GM19023 (cell line): ENCODE measurements at regions not wholly inside any gene's neighbourhood (a gene's known extent, or its start where the extent isn't known, plus 50 kb on each side); places are given as distances from the start of the nearest gene placed in this dataset.

ENCODE experiments used
- ATAC-seq: cut with Tn5 transposase; IDR thresholded peaks from one replicate; pipeline ENCODE4 v1.9.1; 2021; ENCODE audit warnings: mild to moderate bottlenecking, moderate library complexity; ENCODE audit not compliant: unreplicated experiment

- ATAC-seq, result no peak
Observed at GRCh38 chr10:21175797-21176196, 278.7 kb upstream of the NEBL start.

GRCh38 chr10:21174715-21175495, 277.8 kb upstream of the NEBL start:
- ATAC-seq, result no peak

GRCh38 chr10:21173802-21174714, 276.9 kb upstream of the NEBL start:
- ATAC-seq, result no peak

GRCh38 chr10:21172930-21173801, 276.1 kb upstream of the NEBL start:
- ATAC-seq, result no peak

GRCh38 chr10:21172542-21172929, 275.4 kb upstream of the NEBL start:
- ATAC-seq, result no peak

- ATAC-seq, result no peak
Observed at GRCh38 chr10:21171936-21172541, 274.9 kb upstream of the NEBL start.

- no peak for ATAC-seq
Observed at GRCh38 chr10:21171197-21171935, 274.3 kb upstream of the NEBL start.

GRCh38 chr10:21170216-21170615, 273.1 kb upstream of the NEBL start:
- ATAC-seq, result no peak

- no peak for ATAC-seq
Observed at GRCh38 chr10:21169271-21169670, 272.2 kb upstream of the NEBL start.

- ATAC-seq, result no peak
Observed at GRCh38 chr10:21167288-21168010, 270.3 kb upstream of the NEBL start.

GRCh38 chr10:21166557-21167287, 269.6 kb upstream of the NEBL start:
- ATAC-seq, result no peak

GRCh38 chr10:21165489-21165888, 268.4 kb upstream of the NEBL start:
- ATAC-seq, result no peak

- no peak for ATAC-seq
Observed at GRCh38 chr10:21164687-21165086, 267.6 kb upstream of the NEBL start.

GRCh38 chr10:21162948-21163347, 265.8 kb upstream of the NEBL start:
- no peak for ATAC-seq

GRCh38 chr10:21161647-21162046, 264.5 kb upstream of the NEBL start:
- no peak for ATAC-seq

- ATAC-seq, result no peak
Observed at GRCh38 chr10:21161090-21161625, 264.0 kb upstream of the NEBL start.

- no peak for ATAC-seq
Observed at GRCh38 chr10:21160116-21160515, 263.0 kb upstream of the NEBL start.

GRCh38 chr10:21159669-21160068, 262.6 kb upstream of the NEBL start:
- no peak for ATAC-seq
